Muscle of leg (tissue), 3 donors: ENCODE measurements at regions not wholly inside any gene's neighbourhood (a gene's known extent, or its start where the extent isn't known, plus 50 kb on each side); places are given as distances from the start of the nearest gene placed in this dataset.

Experiments used
- DNase-seq: peaks from one replicate; pipeline ENCODE4 v3.0.0; 2013
- H3K27ac ChIP-seq: one replicate; pipeline ENCODE4 v1.5.1; 2013; ENCODE audit warnings: mild to moderate bottlenecking, low read length, control low read depth
- H3K27me3 ChIP-seq: one replicate; pipeline ENCODE4 v1.6.1; 2013; ENCODE audit warnings: low read length; ENCODE audit not compliant: control insufficient read depth, insufficient read depth
- H3K36me3 ChIP-seq: one replicate; pipeline ENCODE4 v1.6.1; 2013; ENCODE audit warnings: low read length; ENCODE audit not compliant: control insufficient read depth, insufficient read depth
- H3K4me1 ChIP-seq: one replicate; pipeline ENCODE4 v1.6.1; 2013; ENCODE audit warnings: low read length; ENCODE audit not compliant: control insufficient read depth, insufficient read depth
- H3K4me3 ChIP-seq: one replicate; pipeline ENCODE4 v1.5.1; 2013; ENCODE audit warnings: low read length, control low read depth
- H3K9me3 ChIP-seq: replicated peaks from 2 replicates; pipeline ENCODE4 v1.6.1; 2013; ENCODE audit warnings: low read depth, low read length; ENCODE audit not compliant: control insufficient read depth
- WGBS: methylation state at CpG from one replicate; pipeline ENCODE4 v1.1.5; 2013; ENCODE audit warnings: missing lambda C conversion rate; ENCODE audit not compliant: insufficient coverage; 5-methylcytosine and 5-hydroxymethylcytosine counted together

DNA sequence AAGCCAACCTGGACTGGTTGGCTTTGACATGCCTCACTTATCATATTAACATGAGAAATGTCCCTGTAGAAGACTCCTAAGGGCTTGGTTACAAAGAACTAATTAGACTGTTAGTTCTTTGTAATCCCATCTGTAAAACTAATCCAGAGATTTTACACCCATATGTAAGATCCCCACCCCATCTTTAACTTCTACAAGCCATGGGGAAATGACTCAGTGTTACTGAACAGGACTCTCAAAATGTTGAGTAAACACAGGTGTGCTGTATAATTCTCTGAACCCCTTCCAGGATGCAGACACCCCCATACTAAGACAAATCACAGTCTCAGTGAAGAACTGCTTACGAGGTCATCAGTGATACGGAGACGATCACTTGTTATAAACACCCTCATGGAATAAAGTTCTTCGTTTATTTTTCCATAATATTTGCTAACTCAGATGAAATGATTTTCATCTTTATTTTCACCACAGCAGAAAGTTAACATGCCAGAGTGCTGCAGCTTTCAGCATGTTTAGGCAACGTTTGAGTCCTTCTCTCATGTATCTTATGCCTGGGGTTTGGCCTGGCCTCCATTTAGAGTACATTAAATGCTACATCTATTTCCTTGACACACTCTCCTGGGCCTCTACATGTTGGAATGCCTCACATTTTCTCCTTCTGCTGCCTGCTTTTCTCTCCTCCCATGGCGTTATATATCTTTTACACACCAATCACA, 55.3 kb upstream of the LEKR1 start:
- no peak overlapping the region for H3K27ac ChIP-seq
- H3K27me3 ChIP-seq = no peaks in the 10 kb centered on the region
- no peaks in the 10 kb centered on the region for H3K36me3 ChIP-seq
- no peaks in the 10 kb centered on the region for H3K4me1 ChIP-seq
- no peak overlapping the region for H3K4me3 ChIP-seq
- no peak for DNase-seq
- WGBS = 80% methylated on average over 6 of the region's 6 CpGs
- H3K9me3 ChIP-seq = no peaks in the 10 kb centered on the region

- H3K9me3 ChIP-seq = no peaks in the 10 kb centered on the region
- no peaks in the 10 kb centered on the region for H3K27me3 ChIP-seq
- DNase-seq = no peak
- no CpG with 5 or more reads among the region's 2 CpGs for WGBS
- no peak overlapping the region for H3K4me3 ChIP-seq
- H3K36me3 ChIP-seq = no peaks in the 10 kb centered on the region
- H3K4me1 ChIP-seq = no peaks in the 10 kb centered on the region
- no peak overlapping the region for H3K27ac ChIP-seq
Observed at GRCh38 chr3:156772588-156773206, 53.5 kb upstream of the LEKR1 start.

DNA sequence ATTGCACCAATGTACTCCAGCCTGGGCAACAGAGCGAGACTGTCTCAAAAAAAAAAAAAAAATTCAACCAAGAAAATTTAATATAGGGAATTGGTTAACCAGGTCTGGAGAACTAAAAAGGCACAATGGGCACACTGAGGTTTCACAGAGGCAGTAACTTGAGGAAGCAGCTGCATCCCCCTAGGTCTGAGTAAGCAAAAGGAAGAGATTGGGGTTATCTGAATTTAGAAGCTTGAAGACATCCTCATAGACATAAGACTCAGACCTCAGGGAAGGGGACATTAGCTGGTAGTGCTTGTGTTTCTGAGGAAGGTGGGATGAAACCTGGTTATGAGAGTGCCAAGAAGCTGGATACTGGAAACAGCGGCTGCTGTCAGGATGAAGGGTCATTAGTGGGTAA, 50.1 kb upstream of the LEKR1 start:
- no peak overlapping the region for H3K4me3 ChIP-seq
- WGBS = no CpG with 5 or more reads among the region's 2 CpGs

More for the DNA sequence above, 50.1 kb upstream of the LEKR1 start:
- DNase-seq = no peak
- Histone ChIP-seq H3K4me1 (no peaks in the 10 kb centered on the region), H3K27me3 (no peaks in the 10 kb centered on the region), H3K36me3 (no peaks in the 10 kb centered on the region), H3K27ac (no peak overlapping the region), H3K9me3 (no peaks in the 10 kb centered on the region)
